HL-60/S4 (cell line): ENCODE measurements at regions not wholly inside any gene's neighbourhood (a gene's known extent, or its start where the extent isn't known, plus 50 kb on each side); places are given as distances from the start of the nearest gene placed in this dataset.

ENCODE experiments used
- in situ Hi-C: fragments of 300-500 bp; cut with MboI; formaldehyde crosslinking; loops from 2 replicates; pipeline ENCODE4 v1.14.3; 2022; ENCODE audit warnings: low sequenced_read_pairs

DNA sequence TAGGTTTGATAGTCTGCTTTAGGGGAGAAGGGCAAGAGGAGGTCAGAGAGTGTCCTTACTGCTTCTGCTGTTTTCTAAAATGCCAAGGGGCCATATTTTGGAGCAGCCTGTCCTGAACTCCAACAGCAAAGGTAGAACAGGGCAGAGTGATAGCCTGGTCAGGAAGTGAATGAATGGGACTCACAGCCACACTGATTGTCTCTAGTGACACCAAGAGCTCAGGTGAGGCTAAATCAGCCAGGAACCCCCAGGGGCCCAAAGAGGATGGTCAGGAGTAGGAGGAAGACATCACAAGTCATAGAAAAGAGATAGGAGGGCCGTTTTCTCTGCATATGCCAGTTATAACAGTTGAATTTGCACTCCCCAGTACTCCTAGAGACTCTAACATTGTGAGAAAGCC, 97.4 kb upstream of the DUSP10 start:
- in situ Hi-C loops = no loop called here

GRCh38 chr1:221837896-221838295, 96.0 kb upstream of the DUSP10 start:
- in situ Hi-C loops = no loop called here

- in situ Hi-C loops = no loop called here
Measured at GRCh38 chr1:221834698-221835513, 93.0 kb upstream of the DUSP10 start.

GRCh38 chr1:221832617-221833016, 90.7 kb upstream of the DUSP10 start:
- in situ Hi-C loops = no loop called here

- in situ Hi-C loops = no loop called here
Measured at GRCh38 chr1:221832151-221832550, 90.3 kb upstream of the DUSP10 start.

GRCh38 chr1:221829327-221830015, 87.6 kb upstream of the DUSP10 start:
- in situ Hi-C loops = no loop called here

DNA sequence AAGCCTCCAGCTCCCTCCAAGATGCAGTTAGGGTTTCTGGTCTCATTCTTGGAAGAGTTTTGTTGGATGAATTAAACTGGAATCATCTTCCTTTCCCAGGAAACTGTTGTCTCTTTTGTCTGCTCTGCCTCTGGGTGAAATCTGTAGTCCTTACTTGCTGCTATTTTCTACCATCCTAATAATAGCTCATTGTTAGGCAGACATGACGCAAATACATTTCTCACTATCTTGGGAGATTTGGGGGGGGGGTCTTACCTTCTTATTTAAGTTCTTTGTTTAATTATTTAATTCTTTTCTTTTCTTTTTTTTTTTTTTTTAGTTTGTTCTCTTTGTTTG, 85.4 kb upstream of the DUSP10 start:
- in situ Hi-C loops = no loop called here

- in situ Hi-C loops = no loop called here
Measured at GRCh38 chr1:221824909-221825308, 83.0 kb upstream of the DUSP10 start.

- in situ Hi-C loops = no loop called here
Measured at GRCh38 chr1:221824025-221824424, 82.1 kb upstream of the DUSP10 start.

DNA sequence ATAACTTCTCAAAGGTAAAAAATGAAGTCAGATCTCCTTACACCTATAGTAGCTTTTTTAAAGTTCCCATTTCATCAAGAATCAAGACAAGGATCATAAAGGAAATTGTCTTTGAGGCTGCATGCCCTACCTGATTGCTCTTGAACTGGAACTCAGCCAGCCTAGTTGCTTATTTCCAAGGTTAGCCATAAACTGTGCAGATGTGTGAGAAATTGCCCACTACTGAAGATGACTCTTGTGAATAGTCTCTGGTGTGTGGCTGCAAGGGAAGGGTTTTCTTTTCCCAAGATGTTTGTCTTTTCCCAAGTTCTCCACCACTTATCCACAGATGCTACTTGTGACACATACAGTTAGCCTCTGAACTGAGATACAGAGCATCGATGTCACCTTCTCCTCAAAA, 81.7 kb upstream of the DUSP10 start:
- in situ Hi-C loops = no loop called here

GRCh38 chr1:221823149-221823548, 81.3 kb upstream of the DUSP10 start:
- in situ Hi-C loops = no loop called here

DNA sequence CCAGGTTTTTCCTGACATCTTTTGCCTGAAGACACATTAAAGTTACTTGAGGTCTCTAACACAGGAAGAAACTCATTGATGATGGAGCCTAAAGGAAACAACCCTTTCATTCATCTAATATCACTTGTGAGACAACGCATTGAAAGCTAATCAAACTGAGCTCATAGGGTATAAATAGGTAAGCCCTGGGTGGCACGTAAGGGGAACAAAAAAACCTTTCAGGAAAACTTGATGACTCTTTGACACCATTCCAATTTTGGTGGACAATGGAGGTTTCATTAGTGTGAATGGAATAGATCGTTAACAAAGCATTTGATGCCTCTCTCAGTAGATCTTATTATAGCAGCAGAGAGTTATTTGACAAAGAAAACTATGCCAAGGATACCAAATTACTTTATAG, 80.7 kb upstream of the DUSP10 start:
- in situ Hi-C loops = no loop called here

DNA sequence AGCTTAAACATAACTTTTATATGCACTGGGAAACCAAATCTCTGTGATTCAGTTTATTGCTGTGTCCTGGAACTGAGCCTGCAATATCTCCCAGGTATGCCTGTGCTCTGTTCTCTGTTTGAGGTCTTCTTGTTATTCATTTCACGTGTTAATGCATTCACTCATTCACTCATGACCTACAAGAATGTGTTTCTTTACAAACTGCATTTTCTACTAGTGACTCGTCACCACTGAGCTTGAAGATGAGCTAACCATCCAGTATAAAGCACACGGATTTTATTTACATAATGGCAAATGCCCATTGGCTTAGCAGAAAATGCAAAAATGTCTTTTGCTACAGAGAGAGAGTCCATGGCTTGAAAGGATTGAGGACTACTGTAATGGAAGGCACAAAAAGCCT, 75.0 kb upstream of the DUSP10 start:
- in situ Hi-C loops = no loop called here

GRCh38 chr1:221815660-221816059, 73.8 kb upstream of the DUSP10 start:
- in situ Hi-C loops = no loop called here

GRCh38 chr1:221813887-221814286, 72.0 kb upstream of the DUSP10 start:
- in situ Hi-C loops = no loop called here

- in situ Hi-C loops = no loop called here
Measured at GRCh38 chr1:221812905-221813597, 71.2 kb upstream of the DUSP10 start.

DNA sequence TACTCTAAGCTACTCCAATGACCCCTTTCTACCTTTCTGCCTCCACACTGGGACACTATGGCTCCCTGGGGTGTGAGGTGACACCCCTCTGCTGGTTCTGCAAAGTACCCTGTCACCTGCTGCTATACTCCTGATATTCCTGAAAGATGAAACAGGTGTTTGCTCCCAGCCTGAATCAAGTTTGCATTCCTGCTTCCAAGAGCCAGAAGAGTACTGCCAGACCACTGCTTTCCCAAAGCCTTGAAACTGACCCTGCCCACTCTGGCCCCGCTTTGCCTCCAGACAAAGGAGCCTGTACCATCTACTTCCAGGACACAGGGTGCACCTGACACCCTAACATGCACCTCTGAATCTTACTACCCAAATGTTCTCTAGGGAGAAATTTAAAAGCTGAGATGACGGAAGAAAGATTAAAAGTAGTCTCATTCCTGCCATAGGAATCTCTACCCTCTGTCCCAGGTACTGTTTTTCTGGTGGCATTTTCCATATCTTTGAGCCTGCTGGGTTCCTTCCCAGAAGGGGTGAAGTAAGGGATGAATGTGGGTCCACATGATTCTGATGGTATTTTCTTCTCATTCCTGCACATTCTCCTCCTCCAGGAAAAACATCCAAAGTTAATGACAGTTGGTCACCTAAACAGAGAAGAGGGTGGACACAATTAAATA, 70.3 kb upstream of the DUSP10 start:
- in situ Hi-C loops = no loop called here

- in situ Hi-C loops = no loop called here
Measured at GRCh38 chr1:221810406-221810805, 68.5 kb upstream of the DUSP10 start.

DNA sequence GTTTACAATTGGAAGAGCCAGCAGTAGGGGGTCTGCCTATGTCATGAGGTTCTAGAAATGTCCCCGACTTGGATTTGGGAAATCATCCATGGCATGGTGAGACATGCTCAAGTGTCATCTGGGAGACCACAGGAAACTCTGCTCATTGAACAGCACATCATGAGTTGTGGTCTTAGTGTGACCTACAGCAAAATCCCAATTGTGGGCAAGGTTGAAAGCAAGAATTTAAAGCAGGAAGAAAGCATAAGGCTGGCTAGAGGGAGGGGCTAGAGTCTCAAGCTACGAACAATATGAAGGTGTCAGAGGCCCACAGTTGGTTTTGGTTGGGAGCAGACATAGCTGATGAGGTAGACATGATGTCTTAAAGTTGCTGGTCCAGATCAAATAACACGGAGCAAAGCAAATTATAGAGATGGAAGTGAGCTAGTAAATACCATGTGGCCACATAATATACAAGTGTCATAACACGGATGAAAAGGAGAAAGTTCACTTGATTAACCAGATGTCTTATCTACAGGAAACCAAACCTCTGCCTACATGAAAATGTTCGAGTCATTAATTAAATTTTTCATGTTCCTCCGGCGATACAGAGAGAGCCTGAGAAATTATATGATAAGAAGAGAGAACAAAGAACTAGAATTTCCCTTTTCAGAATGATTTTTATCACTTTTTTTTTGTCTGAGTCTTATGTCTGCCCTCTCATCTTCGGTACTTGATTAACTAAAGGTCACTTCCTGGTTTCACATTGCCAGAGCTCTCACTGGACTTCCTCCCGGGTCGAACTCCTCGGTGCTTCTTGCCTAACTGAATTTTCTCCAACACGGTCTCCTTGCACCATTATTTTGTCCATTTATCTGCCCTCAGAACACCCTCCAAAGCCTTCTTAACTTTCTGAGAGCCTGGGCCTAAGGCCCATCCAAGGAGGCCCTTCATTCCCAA, 67.5 kb upstream of the DUSP10 start:
- in situ Hi-C loops = no loop called here

DNA sequence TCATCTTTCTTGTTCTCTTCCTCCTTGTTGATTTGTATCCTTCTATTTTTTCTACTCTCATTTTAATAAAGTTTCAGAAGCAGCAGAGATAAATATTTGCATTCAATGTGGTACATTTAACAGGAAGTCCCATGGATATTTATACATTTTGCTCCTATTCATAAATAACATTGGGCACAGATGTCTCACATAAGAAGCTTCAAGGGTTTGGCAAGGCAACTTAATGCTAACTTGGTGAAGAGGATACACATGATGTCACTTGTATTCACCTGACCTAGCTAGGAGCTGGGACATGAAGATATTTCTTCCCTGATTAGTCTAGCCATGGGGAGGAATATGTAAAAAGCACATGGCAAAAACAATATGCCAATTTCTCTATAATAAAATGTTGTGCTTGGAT, 65.1 kb upstream of the DUSP10 start:
- in situ Hi-C loops = no loop called here
